ENCODE measurements at regions not wholly inside any gene's neighbourhood (a gene's known extent, or its start where the extent isn't known, plus 50 kb on each side); places are given as distances from the start of the nearest gene placed in this dataset.

DNA sequence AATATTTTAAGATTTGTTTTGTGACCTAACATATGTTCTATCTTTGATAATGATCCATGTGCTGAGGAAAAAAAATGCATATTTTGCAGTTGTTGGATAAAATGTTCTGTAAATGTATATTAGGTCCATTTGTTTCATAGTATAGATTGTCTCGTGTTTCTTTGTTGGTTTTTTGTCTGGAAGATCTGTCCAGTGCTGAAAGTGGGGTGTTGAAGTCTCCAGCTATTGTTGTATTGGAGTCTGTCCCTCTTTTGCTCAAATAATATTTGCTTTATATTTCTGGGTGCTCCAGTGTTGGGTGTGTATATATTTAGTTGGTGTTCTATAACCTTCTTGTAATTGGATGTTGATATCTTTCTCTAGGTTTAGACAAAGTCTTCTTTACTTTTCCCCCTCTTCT lies 53.2 kb upstream of the FRMPD3 start:
- no peak for DNase-seq (ENCODE audit: low read depth in 1 of 2, low spot score in 1 of 2)
- no peak overlapping the region for H3K4me3 ChIP-seq
- H3K4me1 ChIP-seq (ENCODE audit: low read depth): no peaks in the 10 kb centered on the region
- no peak overlapping the region for H3K27ac ChIP-seq
- H3K36me3 ChIP-seq: no peaks in the 10 kb centered on the region
- TF ChIP-seq, protein P1, sequence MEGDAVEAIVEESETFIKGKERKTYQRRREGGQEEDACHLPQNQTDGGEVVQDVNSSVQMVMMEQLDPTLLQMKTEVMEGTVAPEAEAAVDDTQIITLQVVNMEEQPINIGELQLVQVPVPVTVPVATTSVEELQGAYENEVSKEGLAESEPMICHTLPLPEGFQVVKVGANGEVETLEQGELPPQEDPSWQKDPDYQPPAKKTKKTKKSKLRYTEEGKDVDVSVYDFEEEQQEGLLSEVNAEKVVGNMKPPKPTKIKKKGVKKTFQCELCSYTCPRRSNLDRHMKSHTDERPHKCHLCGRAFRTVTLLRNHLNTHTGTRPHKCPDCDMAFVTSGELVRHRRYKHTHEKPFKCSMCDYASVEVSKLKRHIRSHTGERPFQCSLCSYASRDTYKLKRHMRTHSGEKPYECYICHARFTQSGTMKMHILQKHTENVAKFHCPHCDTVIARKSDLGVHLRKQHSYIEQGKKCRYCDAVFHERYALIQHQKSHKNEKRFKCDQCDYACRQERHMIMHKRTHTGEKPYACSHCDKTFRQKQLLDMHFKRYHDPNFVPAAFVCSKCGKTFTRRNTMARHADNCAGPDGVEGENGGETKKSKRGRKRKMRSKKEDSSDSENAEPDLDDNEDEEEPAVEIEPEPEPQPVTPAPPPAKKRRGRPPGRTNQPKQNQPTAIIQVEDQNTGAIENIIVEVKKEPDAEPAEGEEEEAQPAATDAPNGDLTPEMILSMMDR (IDR thresholded peaks at IDR 0.05; ENCODE audit: low read depth, low read length): no peak
- no peaks in the 10 kb centered on the region for H3K9me3 ChIP-seq (ENCODE audit: low read depth)
- no peaks in the 10 kb centered on the region for H3K27me3 ChIP-seq

DNA sequence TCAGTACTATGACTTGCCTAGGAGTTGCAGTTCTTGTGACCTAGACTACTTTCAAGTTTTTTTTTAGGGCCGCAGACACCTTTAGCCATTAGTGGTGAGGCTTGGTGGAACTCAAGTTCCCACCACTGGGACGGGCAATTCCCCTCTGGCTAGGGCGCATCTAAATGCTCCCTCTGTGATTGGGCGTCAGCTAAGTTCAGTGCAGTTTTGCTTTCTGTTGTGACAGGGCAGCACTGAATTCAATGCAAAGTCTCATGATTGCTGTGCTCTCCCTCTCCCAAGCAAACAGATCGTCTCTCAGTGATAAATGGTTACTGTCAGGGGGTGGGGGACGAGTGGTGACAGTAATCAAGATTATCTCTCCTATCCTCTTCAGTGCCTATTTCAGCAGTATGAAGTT lies 52.7 kb upstream of the FRMPD3 start:
- DNase-seq (ENCODE audit: low read depth in 1 of 2, low spot score in 1 of 2): no peak
- Histone ChIP-seq H3K27ac (no peak overlapping the region), H3K4me3 (no peak overlapping the region), H3K36me3 (no peaks in the 10 kb centered on the region), H3K27me3 (no peaks in the 10 kb centered on the region), H3K9me3 (ENCODE audit: low read depth) (no peaks in the 10 kb centered on the region), H3K4me1 (ENCODE audit: low read depth) (no peaks in the 10 kb centered on the region)
- TF ChIP-seq, protein P1 (IDR thresholded peaks at IDR 0.05; ENCODE audit: low read depth, low read length): no peak

DNA sequence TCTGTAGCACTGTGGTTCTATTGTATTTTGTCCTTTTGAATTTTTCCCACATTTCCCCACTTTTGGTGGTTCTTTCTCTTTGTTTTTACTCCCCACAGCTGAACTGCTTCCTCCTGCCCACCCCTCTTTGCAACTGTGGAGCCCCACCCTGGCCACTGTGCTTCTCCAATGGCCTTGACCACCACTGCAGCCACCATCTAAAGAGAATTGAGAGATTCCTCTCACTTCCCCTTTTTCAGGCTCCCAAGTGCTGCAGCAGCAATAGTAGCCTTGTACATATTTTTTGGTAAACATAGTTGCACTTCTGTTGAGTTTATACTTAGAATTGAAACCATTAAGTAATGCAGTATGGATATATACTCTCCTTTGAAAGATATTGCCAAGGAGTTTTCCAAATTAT lies 51.3 kb upstream of the FRMPD3 start:
- DNase-seq (ENCODE audit: low read depth in 1 of 2, low spot score in 1 of 2): no peak
- TF ChIP-seq, protein P1 (IDR thresholded peaks at IDR 0.05; ENCODE audit: low read depth, low read length): no peak
- Histone ChIP-seq H3K9me3 (ENCODE audit: low read depth) (no peaks in the 10 kb centered on the region), H3K27ac (no peak overlapping the region), H3K36me3 (no peaks in the 10 kb centered on the region), H3K4me3 (no peak overlapping the region), H3K4me1 (ENCODE audit: low read depth) (no peaks in the 10 kb centered on the region), H3K27me3 (no peaks in the 10 kb centered on the region)
